OCI-LY7 (cell line): ENCODE measurements at regions not wholly inside any gene's neighbourhood (a gene's known extent, or its start where the extent isn't known, plus 50 kb on each side); places are given as distances from the start of the nearest gene placed in this dataset.

Source experiments
- BruUV-seq: library from RNA; stranded (reverse); fragments of 400-500 nt; replicated peaks from 2 replicates; lab custom pipeline; 2021; lab: Mats Ljungman, UMichigan
- CTCF ChIA-PET: fragments of 300-600 bp; sonication (Branson Sonifier 250); formaldehyde crosslinking; loops from one replicate; lab custom pipeline; 2022; ENCODE audit warnings: antibody characterized with exemption; ENCODE audit not compliant: unreplicated experiment; lab: Charles Lee
- POLR2A ChIA-PET: fragments of 300-600 bp; sonication (Branson Sonifier 250); formaldehyde crosslinking; loops from one replicate; lab custom pipeline; 2022; ENCODE audit warnings: antibody characterized with exemption; lab: Charles Lee
- DNase-seq: peaks from one replicate; pipeline ENCODE4 v3.0.0-alpha.2; 2015; ENCODE audit warnings: low spot score
- H2AFZ ChIP-seq: fragments of 200-600 bp; sonication (generic), shearing (Covaris generic); 2 replicates; pipeline ENCODE4 v1.6.1; 2014; ENCODE audit warnings: mild to moderate bottlenecking, antibody characterized with exemption, low read length, moderate library complexity
- H3K27ac ChIP-seq: fragments of 200-600 bp; sonication (generic); 2 replicates; pipeline ENCODE4 v1.5.1; 2014; ENCODE audit warnings: mixed run types, low read depth, mild to moderate bottlenecking, moderate library complexity, low read length, inconsistent platforms; ENCODE audit not compliant: poor library complexity, severe bottlenecking
- H3K36me3 ChIP-seq: fragments of 200-600 bp; sonication (generic); 2 replicates; pipeline ENCODE4 v1.6.1; 2014; ENCODE audit warnings: mild to moderate bottlenecking, antibody characterized with exemption, low read length, moderate library complexity, mixed read lengths; ENCODE audit not compliant: insufficient read depth
- H3K4me1 ChIP-seq: fragments of 200-600 bp; sonication (generic); 2 replicates; pipeline ENCODE4 v1.5.1; 2014; ENCODE audit warnings: mild to moderate bottlenecking, low read length; ENCODE audit not compliant: insufficient read depth, poor library complexity, severe bottlenecking
- H3K4me2 ChIP-seq: fragments of 200-600 bp; sonication (generic); 2 replicates; pipeline ENCODE4 v1.6.1; 2014; ENCODE audit warnings: mild to moderate bottlenecking, low read length
- H3K4me3 ChIP-seq: fragments of 200-600 bp; sonication (generic); 2 replicates; pipeline ENCODE4 v1.5.1; 2014; ENCODE audit warnings: mild to moderate bottlenecking, low read depth, low read length; ENCODE audit not compliant: poor library complexity, severe bottlenecking
- H3K79me2 ChIP-seq: fragments of 200-600 bp; sonication (generic); 2 replicates; pipeline ENCODE4 v1.6.1; 2016; ENCODE audit warnings: low read depth, mild to moderate bottlenecking, low read length, moderate library complexity, mixed read lengths; ENCODE audit not compliant: insufficient read depth
- H3K9me2 ChIP-seq: fragments of 200-600 bp; sonication (generic); 2 replicates; pipeline ENCODE4 v1.6.1; 2016; ENCODE audit warnings: mild to moderate bottlenecking, low read length, mixed read lengths; ENCODE audit not compliant: insufficient read depth
- H3K9me3 ChIP-seq: fragments of 200-600 bp; sonication (generic); 2 replicates; pipeline ENCODE4 v1.6.1; 2014; ENCODE audit warnings: mild to moderate bottlenecking, mixed run types, low read length, mixed read lengths
- H4K20me1 ChIP-seq: fragments of 200-600 bp; sonication (generic); 2 replicates; pipeline ENCODE4 v1.6.1; 2014; ENCODE audit warnings: mild to moderate bottlenecking, antibody characterized with exemption, low read length, moderate library complexity, mixed read lengths; ENCODE audit not compliant: insufficient read depth
- EZH2phosphoT487 ChIP-seq: fragments of 200-600 bp; sonication (generic); IDR thresholded peaks from 2 replicates; pipeline ENCODE4 v1.6.1; 2018; ENCODE audit warnings: low read depth, borderline replicate concordance, mild to moderate bottlenecking, mixed run types, antibody characterized with exemption, low read length, moderate library complexity, mixed read lengths
- intact Hi-C: fragments of 100-400 bp; cut with micrococcal nuclease; formaldehyde crosslinking; loops from one replicate; pipeline ENCODE4 v1.10.0; 2022; ENCODE audit not compliant: unreplicated experiment
- TF ChIP-seq, protein P1 (sequence below): fragments of 200-600 bp; sonication (generic); conservative IDR thresholded peaks from 2 replicates; pipeline ENCODE4 v1.5.1; 2014; ENCODE audit warnings: mild to moderate bottlenecking, antibody characterized with exemption, low read length, moderate library complexity, mixed read lengths

GRCh38 chr2:16196687-16197503 lies 256.5 kb downstream of the MYCN start:
- no peaks in the 10 kb centered on the region for H3K9me2 ChIP-seq
- H2AFZ ChIP-seq = no peak overlapping the region
- BruUV-seq = no TSS peak
- no peak overlapping the region for H3K27ac ChIP-seq
- no peaks in the 10 kb centered on the region for H3K36me3 ChIP-seq
- no peaks in the 10 kb centered on the region for H3K79me2 ChIP-seq
- no peak for DNase-seq
- H3K9me3 ChIP-seq = no peaks in the 10 kb centered on the region
- H3K4me1 ChIP-seq = no peaks in the 10 kb centered on the region
- TF ChIP-seq, protein P1, sequence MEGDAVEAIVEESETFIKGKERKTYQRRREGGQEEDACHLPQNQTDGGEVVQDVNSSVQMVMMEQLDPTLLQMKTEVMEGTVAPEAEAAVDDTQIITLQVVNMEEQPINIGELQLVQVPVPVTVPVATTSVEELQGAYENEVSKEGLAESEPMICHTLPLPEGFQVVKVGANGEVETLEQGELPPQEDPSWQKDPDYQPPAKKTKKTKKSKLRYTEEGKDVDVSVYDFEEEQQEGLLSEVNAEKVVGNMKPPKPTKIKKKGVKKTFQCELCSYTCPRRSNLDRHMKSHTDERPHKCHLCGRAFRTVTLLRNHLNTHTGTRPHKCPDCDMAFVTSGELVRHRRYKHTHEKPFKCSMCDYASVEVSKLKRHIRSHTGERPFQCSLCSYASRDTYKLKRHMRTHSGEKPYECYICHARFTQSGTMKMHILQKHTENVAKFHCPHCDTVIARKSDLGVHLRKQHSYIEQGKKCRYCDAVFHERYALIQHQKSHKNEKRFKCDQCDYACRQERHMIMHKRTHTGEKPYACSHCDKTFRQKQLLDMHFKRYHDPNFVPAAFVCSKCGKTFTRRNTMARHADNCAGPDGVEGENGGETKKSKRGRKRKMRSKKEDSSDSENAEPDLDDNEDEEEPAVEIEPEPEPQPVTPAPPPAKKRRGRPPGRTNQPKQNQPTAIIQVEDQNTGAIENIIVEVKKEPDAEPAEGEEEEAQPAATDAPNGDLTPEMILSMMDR = no peak
- TF ChIP-seq EZH2phosphoT487 = no peak
- ChIA-PET POLR2A (no interaction called here), CTCF (no interaction called here)
- H3K4me2 ChIP-seq = no peak overlapping the region
- intact Hi-C loops = no loop called here
- no peak overlapping the region for H3K4me3 ChIP-seq
- no peaks in the 10 kb centered on the region for H4K20me1 ChIP-seq

DNA sequence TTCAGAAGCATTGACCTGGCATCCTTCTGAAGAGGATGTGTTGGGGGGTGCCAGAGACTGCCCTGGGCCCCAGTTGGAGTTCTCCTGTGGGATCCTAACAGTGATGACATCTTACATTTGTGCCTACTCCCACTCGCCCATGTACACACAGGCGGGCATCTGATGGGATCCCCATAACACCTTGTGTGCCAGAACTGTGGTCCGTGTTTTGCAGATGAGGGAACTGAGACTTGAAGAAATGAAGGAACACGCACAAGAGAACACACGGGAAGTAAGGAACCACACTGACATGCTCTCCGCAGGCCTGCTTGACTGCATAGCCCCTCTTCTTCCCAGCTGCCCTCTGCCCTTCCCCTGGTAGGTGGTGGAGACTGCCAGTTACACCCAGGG lies 255.3 kb downstream of the MYCN start:
- no peak overlapping the region for H3K4me2 ChIP-seq
- BruUV-seq = no TSS peak
- H3K9me3 ChIP-seq = no peaks in the 10 kb centered on the region
- H3K36me3 ChIP-seq = no peaks in the 10 kb centered on the region
- no peaks in the 10 kb centered on the region for H4K20me1 ChIP-seq
- POLR2A ChIA-PET = no interaction called here
- no peaks in the 10 kb centered on the region for H3K79me2 ChIP-seq
- no peaks in the 10 kb centered on the region for H3K9me2 ChIP-seq
- DNase-seq = no peak
- no peak overlapping the region for H3K27ac ChIP-seq
- H3K4me3 ChIP-seq = no peak overlapping the region
- TF ChIP-seq EZH2phosphoT487 = no peak
- TF ChIP-seq, protein P1 = no peak
- CTCF ChIA-PET = no interaction called here
- intact Hi-C loops = no loop called here
- no peaks in the 10 kb centered on the region for H3K4me1 ChIP-seq
- H2AFZ ChIP-seq = no peak overlapping the region
